ENCODE measurements at regions not wholly inside any gene's neighbourhood (a gene's known extent, or its start where the extent isn't known, plus 50 kb on each side); places are given as distances from the start of the nearest gene placed in this dataset.
"Not testable (repeated sequence)": the region's sequence is repeated elsewhere in the genome, so short reads cannot be mapped to it uniquely, and the experiment has no call there.

GRCh38 chr12:114025935-114026334 is 59.8 kb upstream of the RBM19 start:
- CTCF ChIA-PET, result no interaction called here

GRCh38 chr12:114022081-114022480 is 56.0 kb upstream of the RBM19 start:
- H3K4me3 ChIP-seq (ENCODE audit: low read depth, low read length, poor library complexity, severe bottlenecking); H3K36me3 ChIP-seq (ENCODE audit: insufficient read depth, low read length, poor library complexity, severe bottlenecking); intact Hi-C loops (cut with micrococcal nuclease; ENCODE audit: unreplicated experiment); DNase-seq (ENCODE audit: low spot score); BruUV-seq (replicated peaks); H3K27me3 ChIP-seq (replicated peaks; ENCODE audit: insufficient read depth, low read depth, low read length, poor library complexity); H3K4me1 ChIP-seq (ENCODE audit: insufficient read depth, low read length, poor library complexity, severe bottlenecking); CTCF ChIA-PET; H3K27ac ChIP-seq (ENCODE audit: low read depth, low read length, poor library complexity, severe bottlenecking); H3K9me3 ChIP-seq (ENCODE audit: low read depth, low read length, poor library complexity, severe bottlenecking); POLR2A ChIA-PET (ENCODE audit: low non-redundant PET): not testable (repeated sequence)

More at GRCh38 chr12:114025935-114026334, 59.8 kb upstream of the RBM19 start:
- BruUV-seq (replicated peaks), result no TSS peak
- no peaks in the 10 kb centered on the region for H3K36me3 ChIP-seq (ENCODE audit: insufficient read depth, low read length, poor library complexity, severe bottlenecking)
- TF ChIP-seq EZH2 (IDR thresholded peaks at IDR 0.05; ENCODE audit: borderline replicate concordance, low read depth, low read length, poor library complexity, severe bottlenecking) (no peak), CTCF (conservative IDR thresholded peaks at IDR 0.05; ENCODE audit: low read depth, low read length) (no peak)
- DNase-seq (ENCODE audit: low spot score), result no peak
- H3K27ac ChIP-seq (ENCODE audit: low read depth, low read length, poor library complexity, severe bottlenecking), result no peak overlapping the region
- intact Hi-C loops (cut with micrococcal nuclease; ENCODE audit: unreplicated experiment), result no loop called here
- no peaks in the 10 kb centered on the region for H3K4me1 ChIP-seq (ENCODE audit: insufficient read depth, low read length, poor library complexity, severe bottlenecking)
- POLR2A ChIA-PET (ENCODE audit: low non-redundant PET), result no interaction called here
- no peaks in the 10 kb centered on the region for H3K27me3 ChIP-seq (replicated peaks; ENCODE audit: insufficient read depth, low read depth, low read length, poor library complexity)
- no peaks in the 10 kb centered on the region for H3K9me3 ChIP-seq (ENCODE audit: low read depth, low read length, poor library complexity, severe bottlenecking)
- H3K4me3 ChIP-seq (ENCODE audit: low read depth, low read length, poor library complexity, severe bottlenecking), result no peak overlapping the region

GRCh38 chr12:114018669-114019068 is 52.5 kb upstream of the RBM19 start:
- no peak for DNase-seq (ENCODE audit: low spot score)
- Histone ChIP-seq H3K9me3 (ENCODE audit: low read depth, low read length, poor library complexity, severe bottlenecking) (no peaks in the 10 kb centered on the region), H3K27ac (ENCODE audit: low read depth, low read length, poor library complexity, severe bottlenecking) (no peak overlapping the region), H3K4me1 (ENCODE audit: insufficient read depth, low read length, poor library complexity, severe bottlenecking) (no peaks in the 10 kb centered on the region), H3K27me3 (replicated peaks; ENCODE audit: insufficient read depth, low read depth, low read length, poor library complexity) (peaks cover 3% of the 10 kb centered on the region), H3K36me3 (ENCODE audit: insufficient read depth, low read length, poor library complexity, severe bottlenecking) (no peaks in the 10 kb centered on the region), H3K4me3 (ENCODE audit: low read depth, low read length, poor library complexity, severe bottlenecking) (no peak overlapping the region)
- BruUV-seq (replicated peaks), result no TSS peak
- POLR2A ChIA-PET (ENCODE audit: low non-redundant PET), result no interaction called here
- intact Hi-C loops (cut with micrococcal nuclease; ENCODE audit: unreplicated experiment), result no loop called here
- TF ChIP-seq EZH2 (IDR thresholded peaks at IDR 0.05; ENCODE audit: borderline replicate concordance, low read depth, low read length, poor library complexity, severe bottlenecking), result no peak
- no peak for TF ChIP-seq CTCF (conservative IDR thresholded peaks at IDR 0.05; ENCODE audit: low read depth, low read length)
- CTCF ChIA-PET, result no interaction called here

All from A673 (cell line).